HEK293T (cell line): ENCODE measurements at regions not wholly inside any gene's neighbourhood (a gene's known extent, or its start where the extent isn't known, plus 50 kb on each side); places are given as distances from the start of the nearest gene placed in this dataset.
A peak's percentile ranks its signal among the peaks of the same experiment; 100 is the strongest.

Experiments
- CTCF ChIA-PET: fragments of 350-600 bp; formaldehyde crosslinking; extraction: SDS; loops from one replicate; lab custom pipeline; 2021; ENCODE audit warnings: antibody characterized with exemption, inconsistent platforms; lab: Yijun Ruan, JAX
- POLR2A ChIA-PET: fragments of 350-600 bp; formaldehyde crosslinking; extraction: SDS; loops from one replicate; lab custom pipeline; 2020; ENCODE audit warnings: antibody characterized with exemption, inconsistent platforms; lab: Yijun Ruan, JAX
- DNase-seq: peaks from one replicate; pipeline ENCODE4 v3.0.0; 2012; ENCODE audit warnings: mixed read lengths; ENCODE audit errors: extremely low spot score
- ARNT ChIP-seq: fragments of 450-650 bp; IDR thresholded peaks from 2 replicates; pipeline ENCODE4 v1.6.1; 2017; ENCODE audit warnings: mild to moderate bottlenecking
- BHLHE40 ChIP-seq: fragments of 450-650 bp; IDR thresholded peaks from 2 replicates; pipeline ENCODE4 v1.6.1; 2016; ENCODE audit warnings: mild to moderate bottlenecking, moderate library complexity, borderline replicate concordance
- CTBP1 ChIP-seq: fragments of 450-650 bp; IDR thresholded peaks from 2 replicates; pipeline ENCODE4 v1.6.1; 2016; ENCODE audit warnings: borderline replicate concordance
- ELF4 ChIP-seq: fragments of 450-650 bp; IDR thresholded peaks from 2 replicates; pipeline ENCODE4 v1.6.1; 2017; ENCODE audit warnings: antibody characterized with exemption
- FOXA1 ChIP-seq: fragments of 450-650 bp; IDR thresholded peaks from 2 replicates; pipeline ENCODE4 v1.6.1; 2016; ENCODE audit warnings: mild to moderate bottlenecking
- FOXK2 ChIP-seq: fragments of 450-650 bp; IDR thresholded peaks from 2 replicates; pipeline ENCODE4 v1.6.1; 2016; ENCODE audit warnings: mild to moderate bottlenecking
- FOXM1 ChIP-seq: fragments of 450-650 bp; IDR thresholded peaks from 2 replicates; pipeline ENCODE4 v1.6.1; 2017; ENCODE audit warnings: mild to moderate bottlenecking, borderline replicate concordance
- HDGF ChIP-seq: fragments of 450-650 bp; IDR thresholded peaks from 2 replicates; pipeline ENCODE4 v1.6.1; 2017; ENCODE audit warnings: antibody characterized with exemption, borderline replicate concordance
- L3MBTL2 ChIP-seq: fragments of 450-650 bp; conservative IDR thresholded peaks from 2 replicates; pipeline ENCODE4 v1.6.1; 2016; ENCODE audit warnings: mild to moderate bottlenecking
- LEF1 ChIP-seq: fragments of 450-650 bp; IDR thresholded peaks from 2 replicates; pipeline ENCODE4 v1.6.1; 2017; ENCODE audit warnings: mild to moderate bottlenecking, borderline replicate concordance
- NFRKB ChIP-seq: fragments of 450-650 bp; IDR thresholded peaks from 2 replicates; pipeline ENCODE4 v1.6.1; 2016; ENCODE audit warnings: mild to moderate bottlenecking, moderate library complexity
- PKNOX1 ChIP-seq: fragments of 450-650 bp; IDR thresholded peaks from 2 replicates; pipeline ENCODE4 v1.6.1; 2016
- SUZ12 ChIP-seq: fragments of 450-650 bp; IDR thresholded peaks from 2 replicates; pipeline ENCODE4 v1.6.1; 2016; ENCODE audit warnings: mild to moderate bottlenecking
- TARDBP ChIP-seq: fragments of 450-650 bp; IDR thresholded peaks from 2 replicates; pipeline ENCODE4 v1.6.1; 2016
- ZNF384 ChIP-seq: fragments of 450-650 bp; IDR thresholded peaks from 2 replicates; pipeline ENCODE4 v1.6.1; 2016

GRCh38 chr3:182739619-182740018 lies 53.7 kb upstream of the ATP11B start:
- CTCF ChIA-PET, result no interaction called here
- TF ChIP-seq ZNF384 (no peak), CTBP1 (peak; percentile 72; the same call in 1 of the 2 replicates), SUZ12 (no peak), L3MBTL2 (no peak), TARDBP (no peak), NFRKB (no peak), BHLHE40 (no peak), FOXA1 (no peak)
- peak; percentile 39 for DNase-seq
- POLR2A ChIA-PET, result interaction anchor here (0.8 kb wide), 1 partner anchor 23 kb away, joined by 3 read pairs; no protein-coding TSS in a partner anchor

GRCh38 chr3:182740710-182741109 lies 52.6 kb upstream of the ATP11B start:
- peak; percentile 15 for DNase-seq
- ChIA-PET POLR2A (interaction anchor here (0.8 to 1.2 kb wide), 3 partner anchors 24 to 238 kb away, joined by 3 read pairs; no protein-coding TSS in a partner anchor), CTCF (interaction anchor here (0.8 kb wide), 1 partner anchor 8 kb away, joined by 3 read pairs; no protein-coding TSS in a partner anchor)
- TF ChIP-seq HDGF (no peak), FOXA1 (no peak), ELF4 (no peak), NFRKB (no peak), PKNOX1 (peak; percentile 47), LEF1 (no peak), FOXK2 (no peak)

- TF ChIP-seq FOXK2 (no peak), PKNOX1 (no peak), BHLHE40 (no peak), ARNT (no peak), TARDBP (no peak), L3MBTL2 (no peak), LEF1 (no peak), FOXA1 (no peak), FOXM1 (no peak), ELF4 (no peak), SUZ12 (no peak), HDGF (no peak), CTBP1 (no peak), ZNF384 (no peak), NFRKB (no peak)
- no peak for DNase-seq
- ChIA-PET POLR2A (interaction anchor here (0.8 to 1.2 kb wide), 3 partner anchors 24 to 237 kb away, joined by 3 read pairs; no protein-coding TSS in a partner anchor), CTCF (interaction anchor here (0.8 kb wide), 1 partner anchor 8 kb away, joined by 3 read pairs; no protein-coding TSS in a partner anchor)
Observed at GRCh38 chr3:182741214-182741613, 52.1 kb upstream of the ATP11B start.
